GM23338 (cell line): ENCODE measurements at regions not wholly inside any gene's neighbourhood (a gene's known extent, or its start where the extent isn't known, plus 50 kb on each side); places are given as distances from the start of the nearest gene placed in this dataset.

ENCODE experiments used
- ATAC-seq: fragments of 200-7000 bp; cut with Tn5 transposase; 3 replicates; pipeline ENCODE4 v1.9.1; 2020
- DNase-seq: peaks from one replicate; pipeline ENCODE4 v3.0.0-alpha.2; 2015; ENCODE audit warnings: low spot score
- H2AFZ ChIP-seq: fragments of 200-600 bp; sonication (generic); 2 replicates; pipeline ENCODE4 v1.8.0; 2016; ENCODE audit warnings: antibody characterized with exemption, mild to moderate bottlenecking, moderate library complexity
- H3F3A ChIP-seq: fragments of 200-600 bp; sonication (generic); replicated peaks from 2 replicates; pipeline ENCODE4 v1.8.0; 2017; ENCODE audit warnings: antibody characterized with exemption, mixed run types, low read depth
- H3K27ac ChIP-seq: fragments of 200-600 bp; sonication (generic); 2 replicates; pipeline ENCODE4 v1.6.1; 2016; ENCODE audit warnings: low read depth
- H3K27me3 ChIP-seq: fragments of 200-600 bp; sonication (generic); 2 replicates; pipeline ENCODE4 v1.8.0; 2016; ENCODE audit warnings: mild to moderate bottlenecking, mixed run types, moderate library complexity; ENCODE audit not compliant: insufficient read depth
- H3K36me3 ChIP-seq: fragments of 200-600 bp; sonication (generic); 2 replicates; pipeline ENCODE4 v1.8.0; 2016; ENCODE audit warnings: mild to moderate bottlenecking; ENCODE audit not compliant: insufficient read depth
- H3K4me1 ChIP-seq: fragments of 200-600 bp; sonication (generic); 2 replicates; pipeline ENCODE4 v1.8.0; 2016; ENCODE audit warnings: mild to moderate bottlenecking, moderate library complexity; ENCODE audit not compliant: insufficient read depth
- H3K4me2 ChIP-seq: fragments of 200-600 bp; sonication (generic); 2 replicates; pipeline ENCODE4 v1.7.1; 2017; ENCODE audit warnings: mixed run types
- H3K4me3 ChIP-seq: fragments of 200-600 bp; sonication (generic); 2 replicates; pipeline ENCODE4 v1.6.1; 2016; ENCODE audit warnings: mixed run types
- H3K79me2 ChIP-seq: fragments of 200-600 bp; sonication (generic); replicated peaks from 2 replicates; pipeline ENCODE4 v1.8.0; 2017; ENCODE audit warnings: mild to moderate bottlenecking; ENCODE audit not compliant: insufficient read depth
- H3K9me2 ChIP-seq: fragments of 200-600 bp; sonication (generic); 2 replicates; pipeline ENCODE4 v1.8.0; 2017; ENCODE audit not compliant: insufficient read depth
- H4K20me1 ChIP-seq: fragments of 200-600 bp; sonication (generic); replicated peaks from 2 replicates; pipeline ENCODE4 v1.8.0; 2017; ENCODE audit warnings: mild to moderate bottlenecking; ENCODE audit not compliant: insufficient read depth
- H3K27ac Mint-ChIP-seq: 2 replicates; pipeline ENCODE4 v1.8.0; 2020; ENCODE audit warnings: inconsistent platforms, mild to moderate bottlenecking, moderate library complexity, mixed read lengths
- H3K27me3 Mint-ChIP-seq: 3 replicates; pipeline ENCODE4 v1.8.0; 2022; ENCODE audit warnings: low read depth, mild to moderate bottlenecking, moderate library complexity, mixed read lengths, inconsistent platforms; ENCODE audit not compliant: insufficient read depth, poor library complexity
- H3K36me3 Mint-ChIP-seq: 3 replicates; pipeline ENCODE4 v1.8.0; 2021; ENCODE audit warnings: low read depth, mild to moderate bottlenecking, inconsistent platforms, moderate library complexity, mixed read lengths
- H3K4me1 Mint-ChIP-seq: 3 replicates; pipeline ENCODE4 v1.8.0; 2020; ENCODE audit warnings: mild to moderate bottlenecking, inconsistent platforms, mixed read lengths
- H3K4me3 Mint-ChIP-seq: 3 replicates; pipeline ENCODE4 v1.8.0; 2021; ENCODE audit warnings: moderate library complexity, mild to moderate bottlenecking, inconsistent platforms, mixed read lengths
- H3K9me3 Mint-ChIP-seq: 3 replicates; pipeline ENCODE4 v1.8.0; 2020; ENCODE audit warnings: moderate library complexity, mild to moderate bottlenecking, inconsistent platforms, mixed read lengths
- CREB1 ChIP-seq: fragments of 250-450 bp; sonication (Bioruptor Pico); IDR thresholded peaks from 2 replicates; pipeline ENCODE4 v1.5.0; 2020; ENCODE audit warnings: low read depth, mild to moderate bottlenecking, moderate library complexity
- ETS1 ChIP-seq: IDR thresholded peaks from 2 replicates; pipeline ENCODE4 v1.6.1; 2016; ENCODE audit warnings: antibody characterized with exemption
- EZH2 ChIP-seq: fragments of 200-600 bp; sonication (generic); IDR thresholded peaks from one replicate; pipeline ENCODE4 v1.8.0; 2017; ENCODE audit warnings: antibody characterized with exemption, mild to moderate bottlenecking, low read depth; ENCODE audit not compliant: unreplicated experiment
- EZH2phosphoT487 ChIP-seq: fragments of 200-600 bp; sonication (generic); IDR thresholded peaks from one replicate; pipeline ENCODE4 v1.8.1; 2018; ENCODE audit warnings: antibody characterized with exemption; ENCODE audit not compliant: unreplicated experiment
- JUNB ChIP-seq: IDR thresholded peaks from one replicate; pipeline ENCODE4 v1.6.1; 2016; ENCODE audit warnings: antibody characterized with exemption; ENCODE audit not compliant: unreplicated experiment
- NANOG ChIP-seq: IDR thresholded peaks from 2 replicates; pipeline ENCODE4 v1.6.1; 2016; ENCODE audit warnings: antibody characterized with exemption, borderline replicate concordance
- POLR2AphosphoS5 ChIP-seq: IDR thresholded peaks from 2 replicates; pipeline ENCODE4 v1.6.1; 2016; ENCODE audit warnings: antibody characterized with exemption, low read depth
- STAT1 ChIP-seq: IDR thresholded peaks from one replicate; pipeline ENCODE4 v1.6.1; 2016; ENCODE audit warnings: antibody characterized with exemption; ENCODE audit not compliant: unreplicated experiment
- ZNF114 ChIP-seq: fragments of 250-450 bp; sonication (Bioruptor Pico); IDR thresholded peaks from 2 replicates; pipeline ENCODE4 v1.5.0; 2020; ENCODE audit warnings: mild to moderate bottlenecking, moderate library complexity
- ZNF331 ChIP-seq: fragments of 250-450 bp; sonication (Bioruptor Pico); IDR thresholded peaks from 2 replicates; pipeline ENCODE4 v1.5.0; 2020; ENCODE audit warnings: low read depth, mild to moderate bottlenecking, moderate library complexity
- ZNF462 ChIP-seq: fragments of 250-450 bp; sonication (Bioruptor Pico); IDR thresholded peaks from 2 replicates; pipeline ENCODE4 v1.5.0; 2020; ENCODE audit warnings: mild to moderate bottlenecking, moderate library complexity
- TF ChIP-seq, protein P1 (sequence below): IDR thresholded peaks from one replicate; pipeline ENCODE4 v1.6.1; 2018; ENCODE audit warnings: antibody characterized with exemption; ENCODE audit not compliant: unreplicated experiment
- TF ChIP-seq, protein P2 (sequence below), 2 experiments: fragments of 200-600 bp in 1 of 2; sonication (generic) in 1 of 2; conservative IDR thresholded peaks; 2 replicates each; pipeline versions ENCODE4 v1.5.1 to v1.6.1; 2016 to 2017; ENCODE audit warnings: antibody characterized with exemption in 2 of 2, low read depth in 2 of 2, mild to moderate bottlenecking in 2 of 2, moderate library complexity in 1 of 2

GRCh38 chr1:225709101-225709500 lies 56.2 kb upstream of the ENAH start:
- H3K4me3 ChIP-seq = no peak overlapping the region
- no peaks in the 10 kb centered on the region for H3K36me3 ChIP-seq
- Mint-ChIP-seq H3K27ac (no peak overlapping the region), H3K27me3 (no peaks in the 10 kb centered on the region), H3K9me3 (no peaks in the 10 kb centered on the region), H3K4me3 (no peak overlapping the region), H3K36me3 (no peaks in the 10 kb centered on the region; the same call in 2 of the 3 replicates), H3K4me1 (peaks cover 12% of the 10 kb centered on the region)
- H2AFZ ChIP-seq = no peak overlapping the region
- TF ChIP-seq, protein P1, sequence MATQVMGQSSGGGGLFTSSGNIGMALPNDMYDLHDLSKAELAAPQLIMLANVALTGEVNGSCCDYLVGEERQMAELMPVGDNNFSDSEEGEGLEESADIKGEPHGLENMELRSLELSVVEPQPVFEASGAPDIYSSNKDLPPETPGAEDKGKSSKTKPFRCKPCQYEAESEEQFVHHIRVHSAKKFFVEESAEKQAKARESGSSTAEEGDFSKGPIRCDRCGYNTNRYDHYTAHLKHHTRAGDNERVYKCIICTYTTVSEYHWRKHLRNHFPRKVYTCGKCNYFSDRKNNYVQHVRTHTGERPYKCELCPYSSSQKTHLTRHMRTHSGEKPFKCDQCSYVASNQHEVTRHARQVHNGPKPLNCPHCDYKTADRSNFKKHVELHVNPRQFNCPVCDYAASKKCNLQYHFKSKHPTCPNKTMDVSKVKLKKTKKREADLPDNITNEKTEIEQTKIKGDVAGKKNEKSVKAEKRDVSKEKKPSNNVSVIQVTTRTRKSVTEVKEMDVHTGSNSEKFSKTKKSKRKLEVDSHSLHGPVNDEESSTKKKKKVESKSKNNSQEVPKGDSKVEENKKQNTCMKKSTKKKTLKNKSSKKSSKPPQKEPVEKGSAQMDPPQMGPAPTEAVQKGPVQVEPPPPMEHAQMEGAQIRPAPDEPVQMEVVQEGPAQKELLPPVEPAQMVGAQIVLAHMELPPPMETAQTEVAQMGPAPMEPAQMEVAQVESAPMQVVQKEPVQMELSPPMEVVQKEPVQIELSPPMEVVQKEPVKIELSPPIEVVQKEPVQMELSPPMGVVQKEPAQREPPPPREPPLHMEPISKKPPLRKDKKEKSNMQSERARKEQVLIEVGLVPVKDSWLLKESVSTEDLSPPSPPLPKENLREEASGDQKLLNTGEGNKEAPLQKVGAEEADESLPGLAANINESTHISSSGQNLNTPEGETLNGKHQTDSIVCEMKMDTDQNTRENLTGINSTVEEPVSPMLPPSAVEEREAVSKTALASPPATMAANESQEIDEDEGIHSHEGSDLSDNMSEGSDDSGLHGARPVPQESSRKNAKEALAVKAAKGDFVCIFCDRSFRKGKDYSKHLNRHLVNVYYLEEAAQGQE = no peak
- TF ChIP-seq NANOG (no peak), ZNF114 (CRISPR knock-in tag) (no peak), JUNB (no peak), STAT1 (no peak), EZH2 (no peak), ZNF331 (CRISPR knock-in tag) (no peak), EZH2phosphoT487 (no peak), ETS1 (no peak), POLR2AphosphoS5 (no peak), CREB1 (CRISPR knock-in tag) (no peak), ZNF462 (CRISPR knock-in tag) (no peak)
- TF ChIP-seq, protein P2, sequence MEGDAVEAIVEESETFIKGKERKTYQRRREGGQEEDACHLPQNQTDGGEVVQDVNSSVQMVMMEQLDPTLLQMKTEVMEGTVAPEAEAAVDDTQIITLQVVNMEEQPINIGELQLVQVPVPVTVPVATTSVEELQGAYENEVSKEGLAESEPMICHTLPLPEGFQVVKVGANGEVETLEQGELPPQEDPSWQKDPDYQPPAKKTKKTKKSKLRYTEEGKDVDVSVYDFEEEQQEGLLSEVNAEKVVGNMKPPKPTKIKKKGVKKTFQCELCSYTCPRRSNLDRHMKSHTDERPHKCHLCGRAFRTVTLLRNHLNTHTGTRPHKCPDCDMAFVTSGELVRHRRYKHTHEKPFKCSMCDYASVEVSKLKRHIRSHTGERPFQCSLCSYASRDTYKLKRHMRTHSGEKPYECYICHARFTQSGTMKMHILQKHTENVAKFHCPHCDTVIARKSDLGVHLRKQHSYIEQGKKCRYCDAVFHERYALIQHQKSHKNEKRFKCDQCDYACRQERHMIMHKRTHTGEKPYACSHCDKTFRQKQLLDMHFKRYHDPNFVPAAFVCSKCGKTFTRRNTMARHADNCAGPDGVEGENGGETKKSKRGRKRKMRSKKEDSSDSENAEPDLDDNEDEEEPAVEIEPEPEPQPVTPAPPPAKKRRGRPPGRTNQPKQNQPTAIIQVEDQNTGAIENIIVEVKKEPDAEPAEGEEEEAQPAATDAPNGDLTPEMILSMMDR (conservative IDR thresholded peaks at IDR 0.05; ENCODE audit: low read depth in 2 of 2) = no peak
- H3K27me3 ChIP-seq = no peaks in the 10 kb centered on the region
- no peak overlapping the region for H3K4me2 ChIP-seq
- H3K27ac ChIP-seq = no peak overlapping the region
- DNase-seq (no peak), ATAC-seq (no peak)
- H3K4me1 ChIP-seq = 0 out of 2 replicates have a peak, but pooled peaks cover 6% of the 10 kb centered on the region
- H3K9me2 ChIP-seq = no peaks in the 10 kb centered on the region
- no peaks in the 10 kb centered on the region for H3K79me2 ChIP-seq
- H3F3A ChIP-seq = no peaks in the 10 kb centered on the region
- H4K20me1 ChIP-seq = no peaks in the 10 kb centered on the region
